Posterior cingulate gyrus (tissue), 11 donors: ENCODE measurements at regions not wholly inside any gene's neighbourhood (a gene's known extent, or its start where the extent isn't known, plus 50 kb on each side); places are given as distances from the start of the nearest gene placed in this dataset.

Source experiments
- DNase-seq, 10 donors: peaks; one replicate each; pipeline versions ENCODE4 v3.0.0 to v3.0.0-alpha.2; 2020 to 2021; ENCODE audit warnings: mixed read lengths in 3 of 10
- intact Hi-C: fragments of 100-400 bp; cut with DNase I; formaldehyde crosslinking; loops from one replicate; pipeline ENCODE4 v1.15.1; 2023

DNA sequence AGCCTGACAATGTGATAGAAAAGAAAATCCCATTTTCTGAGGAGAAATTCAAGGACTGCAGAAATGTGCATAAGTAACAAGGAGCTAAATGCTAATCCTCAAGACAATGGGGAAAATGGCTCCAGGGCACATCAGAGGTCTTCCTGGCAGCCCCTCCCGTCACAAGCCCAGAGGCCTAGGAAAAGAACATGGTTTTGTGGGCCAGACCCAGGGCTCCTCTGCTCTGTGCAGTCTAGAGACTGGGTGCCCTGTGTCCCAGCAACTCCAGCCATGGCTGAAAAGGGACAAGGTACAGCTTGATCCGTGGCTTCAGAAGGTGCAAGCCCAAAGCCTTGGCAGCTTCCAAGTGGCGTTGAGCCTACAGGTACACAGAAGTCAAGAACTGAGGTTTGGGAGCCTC is 176.8 kb upstream of the SUCLG2 start:
- peak in 1 of 10 donors; percentile 64 for DNase-seq
- intact Hi-C loops, result no loop called here

DNA sequence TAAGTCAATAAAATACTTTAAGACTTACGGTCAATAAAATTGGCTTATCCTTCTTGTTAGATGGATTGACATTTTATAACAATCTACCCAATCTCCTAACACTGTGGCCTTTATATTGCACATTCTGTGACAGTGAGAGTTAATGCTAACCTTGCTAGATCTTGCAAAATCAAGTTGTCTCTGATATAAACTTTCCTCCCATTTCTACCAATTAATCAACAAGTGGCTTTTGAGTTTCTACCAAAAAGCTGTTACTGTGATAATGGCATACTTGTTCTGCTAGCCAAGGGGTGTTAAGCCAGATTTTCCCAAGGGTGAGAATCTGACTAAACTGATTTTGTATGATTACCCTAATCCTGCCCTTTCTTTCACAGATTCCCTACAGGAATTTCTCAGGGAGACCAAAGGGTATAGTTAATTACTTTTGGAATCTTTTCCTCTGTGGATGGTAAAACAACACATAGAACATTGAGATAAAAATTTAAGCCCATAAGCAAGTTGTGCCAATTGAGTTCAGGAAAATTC is 174.1 kb upstream of the SUCLG2 start:
- no peak for DNase-seq
- intact Hi-C loops, result no loop called here

DNA sequence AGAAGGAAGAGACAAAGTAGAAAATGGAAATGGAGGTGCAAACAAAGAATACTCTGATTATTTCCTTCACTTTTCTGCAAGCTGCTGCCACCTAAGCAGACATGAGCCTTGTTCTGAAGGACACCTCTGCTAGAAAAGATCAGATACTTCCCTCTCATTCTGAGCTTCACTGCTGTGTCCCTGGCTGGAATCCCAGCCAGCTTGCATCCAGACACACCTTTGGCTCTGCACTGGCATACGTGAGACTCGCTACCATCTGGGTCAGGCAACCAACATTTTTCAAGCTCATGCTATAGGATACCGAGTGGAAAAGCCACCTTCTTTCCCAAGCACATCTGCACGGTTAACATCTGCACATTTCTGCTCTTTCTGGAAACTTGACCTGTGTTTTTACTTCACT is 166.7 kb upstream of the SUCLG2 start:
- no peak for DNase-seq
- intact Hi-C loops, result no loop called here

GRCh38 chr3:67819447-67819846 is 165.0 kb upstream of the SUCLG2 start:
- intact Hi-C loops, result no loop called here

DNA sequence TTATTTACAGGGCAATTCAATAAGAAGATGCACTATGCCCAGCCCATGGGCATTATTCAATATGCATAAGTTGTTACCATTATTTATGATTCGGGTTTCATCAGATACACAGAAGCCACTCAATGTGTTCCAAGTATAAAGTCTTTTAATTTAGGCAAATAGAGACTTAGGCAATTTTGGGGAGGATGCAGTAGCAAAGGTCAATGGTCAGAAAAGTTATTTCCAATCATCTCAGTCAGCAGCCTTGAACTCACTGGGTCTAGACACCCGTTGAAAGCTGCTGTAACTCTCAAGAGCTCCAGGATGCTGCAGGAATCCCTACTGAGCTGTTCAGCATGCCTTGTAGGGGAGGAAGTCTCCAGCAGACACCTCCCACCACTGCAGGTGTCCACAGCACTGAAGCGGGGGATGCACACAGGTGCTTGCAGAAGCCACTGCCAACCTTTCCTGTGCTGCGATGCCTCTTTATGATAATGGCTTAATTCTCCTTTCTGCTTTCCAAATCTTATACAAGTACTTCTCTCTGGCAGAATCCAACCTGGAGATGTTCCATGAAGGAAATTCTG is 155.0 kb upstream of the SUCLG2 start:
- intact Hi-C loops, result no loop called here
- peak in 2 of 10 donors; percentile 27 to 74 for DNase-seq

More at GRCh38 chr3:67819447-67819846, 165.0 kb upstream of the SUCLG2 start:
- no peak for DNase-seq

DNA sequence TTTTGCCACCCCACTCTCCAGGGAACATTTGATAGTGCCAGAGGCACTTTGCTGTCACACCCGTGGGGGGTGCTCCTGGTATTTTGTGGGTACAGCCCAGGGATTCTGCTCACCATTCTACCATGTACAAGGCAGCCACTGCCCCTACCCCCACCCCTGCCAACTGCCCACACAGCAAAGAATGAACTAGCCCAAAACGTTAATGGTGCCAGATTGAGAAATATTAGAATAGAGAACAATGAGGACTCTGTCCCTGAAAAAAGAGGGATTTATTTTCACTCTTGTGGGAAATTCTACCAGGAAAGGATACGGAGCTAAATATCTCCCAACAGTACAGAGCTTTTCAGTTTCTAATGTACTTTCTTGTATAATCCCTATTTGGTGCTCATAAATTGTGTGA is 154.5 kb upstream of the SUCLG2 start:
- intact Hi-C loops, result no loop called here
- DNase-seq, result no peak

DNA sequence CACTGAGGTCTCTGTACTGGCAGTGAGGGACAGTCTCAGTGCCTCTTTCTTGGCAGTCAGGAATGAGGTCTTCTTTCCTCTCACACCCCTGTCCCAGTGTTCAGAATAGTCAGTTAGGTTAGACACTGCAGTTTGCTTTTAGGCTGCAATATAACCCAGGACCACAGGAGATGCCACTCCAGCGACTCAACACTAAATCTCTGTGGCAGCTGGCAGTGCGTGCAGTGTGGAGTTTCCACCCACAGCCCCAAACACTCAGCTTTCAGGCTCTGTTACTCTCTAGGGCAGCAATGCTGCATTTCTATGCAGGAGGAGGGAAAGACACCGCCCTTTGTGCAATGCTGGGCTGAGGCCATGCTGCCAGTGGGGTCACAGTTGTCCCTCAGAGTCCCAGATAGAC is 150.2 kb upstream of the SUCLG2 start:
- intact Hi-C loops, result no loop called here

DNA sequence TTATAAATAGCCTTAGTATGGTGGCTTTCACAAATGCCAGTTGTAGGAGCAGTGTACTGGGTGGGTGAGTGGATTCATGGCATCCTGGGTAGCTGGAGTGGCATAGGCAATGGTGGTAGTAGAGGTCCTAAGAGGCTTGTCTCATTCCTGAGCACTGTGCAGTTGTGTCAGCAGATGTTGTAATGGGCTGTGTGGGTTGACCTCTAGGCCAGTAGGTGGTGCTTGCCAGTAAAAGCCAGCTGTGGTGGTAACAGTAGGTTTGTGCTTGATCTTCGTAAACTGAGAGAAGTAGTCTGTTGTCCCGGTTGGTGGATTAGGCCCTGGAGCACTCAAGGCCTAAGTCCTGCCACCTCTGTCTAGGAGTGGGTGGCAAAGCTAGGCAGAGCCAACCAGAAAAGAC is 149.7 kb upstream of the SUCLG2 start:
- intact Hi-C loops, result no loop called here
- DNase-seq, result no peak

More for the DNA sequence above, 150.2 kb upstream of the SUCLG2 start:
- DNase-seq, result no peak

GRCh38 chr3:67798412-67798811 is 144.0 kb upstream of the SUCLG2 start:
- intact Hi-C loops, result loop anchor here (10.0 kb wide), 1 partner anchor 414 kb away; no protein-coding TSS in a partner anchor
- no peak for DNase-seq

DNA sequence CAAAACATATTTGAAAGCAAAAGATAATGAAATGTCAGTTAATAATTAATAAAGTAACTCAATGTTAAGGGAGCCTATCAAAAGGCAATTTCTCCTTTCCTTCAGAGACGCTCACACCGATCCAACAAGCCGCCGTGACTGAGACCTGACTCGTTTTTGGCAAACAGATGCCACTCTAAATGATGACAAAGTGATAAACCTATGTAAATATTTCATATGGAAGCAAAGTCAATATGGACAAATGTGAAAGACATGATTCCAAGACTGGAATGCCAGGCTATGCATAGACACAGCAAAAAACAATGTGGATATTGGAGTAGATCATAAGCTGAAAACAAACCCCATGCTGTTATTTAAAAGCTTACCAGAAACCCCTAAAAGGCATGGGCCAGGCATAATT is 137.2 kb upstream of the SUCLG2 start:
- intact Hi-C loops, result loop anchor here (10.0 kb wide), 1 partner anchor 407 kb away; no protein-coding TSS in a partner anchor
- DNase-seq, result no peak

DNA sequence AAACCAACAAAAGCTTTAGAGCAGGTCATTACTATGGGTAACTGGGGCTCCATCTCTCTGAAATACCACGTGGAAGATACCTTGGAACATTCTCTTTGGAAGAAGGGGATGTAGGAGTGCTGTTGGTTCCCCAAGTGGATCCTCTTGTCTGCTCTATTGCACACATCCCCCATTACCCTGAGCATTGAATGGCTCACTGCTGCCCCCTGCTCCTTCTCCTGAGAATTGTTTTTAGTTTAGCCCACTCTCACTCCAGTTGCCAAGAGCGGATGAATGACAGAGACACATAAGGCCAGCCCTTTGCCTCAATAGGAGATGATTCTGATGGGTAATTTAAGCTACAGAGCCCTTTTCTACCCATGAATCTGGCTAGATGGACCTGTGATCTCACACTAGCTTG is 135.6 kb upstream of the SUCLG2 start:
- DNase-seq, result peak in 3 of 10 donors; percentile 9 to 50 (median 31)
- intact Hi-C loops, result loop anchor here (10.0 kb wide), 1 partner anchor 405 kb away; no protein-coding TSS in a partner anchor

DNA sequence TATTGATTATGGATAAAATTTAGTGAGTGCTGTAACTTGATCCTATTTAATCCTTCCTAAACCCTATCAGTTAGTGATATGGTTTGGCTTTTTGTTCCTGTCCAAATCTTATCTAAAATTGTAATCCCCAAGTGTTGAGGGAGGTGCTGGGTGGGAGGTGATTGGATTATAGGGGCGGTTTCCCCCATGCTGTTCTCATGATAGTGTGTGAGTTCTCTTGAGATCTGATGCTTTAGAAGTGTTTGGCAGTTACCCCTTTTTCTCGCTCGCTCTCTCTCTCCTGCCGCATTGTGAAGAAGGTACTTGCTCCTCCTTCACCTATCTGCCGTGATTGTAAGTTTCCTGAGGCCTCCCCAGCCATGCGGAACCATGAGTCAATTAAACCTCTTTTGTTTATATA is 134.0 kb upstream of the SUCLG2 start:
- intact Hi-C loops, result no loop called here
- DNase-seq, result no peak

DNA sequence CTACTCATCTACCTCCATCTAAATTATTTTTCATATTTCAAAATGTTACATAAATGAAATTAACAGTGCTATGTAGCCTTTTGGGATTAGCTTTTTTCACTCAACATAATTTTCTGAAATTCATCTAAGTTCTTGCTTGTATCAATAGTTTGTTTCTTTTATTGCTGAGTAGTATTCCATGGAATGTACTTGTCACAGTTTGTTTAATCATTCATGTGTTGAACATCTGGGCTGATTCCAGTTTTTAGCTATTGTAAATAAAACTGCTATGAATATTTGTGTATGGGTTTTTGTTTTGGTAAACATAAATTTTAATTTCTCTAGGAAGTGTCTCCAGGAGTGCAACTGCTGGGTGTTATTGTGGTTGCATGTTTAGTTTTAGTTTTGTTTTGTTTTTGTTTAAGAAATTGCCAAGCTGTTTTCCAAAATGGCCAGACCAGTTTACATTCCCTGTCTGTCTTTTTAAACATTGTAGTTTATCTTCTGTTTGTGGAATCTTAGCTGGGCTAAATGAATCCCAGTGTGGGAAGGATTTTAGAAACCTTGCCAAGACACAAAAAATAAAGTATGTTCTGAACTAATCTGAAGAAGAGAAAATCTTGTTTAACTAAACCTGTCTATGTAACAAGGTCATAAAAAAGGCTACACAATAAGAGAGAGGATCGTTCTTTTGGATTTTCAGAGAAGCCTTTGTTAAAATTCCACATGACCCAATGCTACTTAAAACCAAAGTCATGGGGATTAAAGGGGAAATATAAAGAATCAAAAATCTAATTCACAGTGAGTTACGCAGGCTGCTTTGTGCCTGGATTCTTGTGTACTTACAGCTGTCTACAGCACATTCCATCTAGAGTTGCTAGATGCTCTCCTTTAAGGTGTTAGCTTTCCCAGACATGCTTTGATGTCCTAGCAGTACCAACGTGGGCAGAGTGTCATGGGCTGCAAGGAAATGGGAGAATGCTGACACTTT is 129.2 kb upstream of the SUCLG2 start:
- no peak for DNase-seq
- intact Hi-C loops, result no loop called here

- intact Hi-C loops, result no loop called here
- DNase-seq, result no peak
Observed at GRCh38 chr3:67781871-67782270, 127.5 kb upstream of the SUCLG2 start.

DNA sequence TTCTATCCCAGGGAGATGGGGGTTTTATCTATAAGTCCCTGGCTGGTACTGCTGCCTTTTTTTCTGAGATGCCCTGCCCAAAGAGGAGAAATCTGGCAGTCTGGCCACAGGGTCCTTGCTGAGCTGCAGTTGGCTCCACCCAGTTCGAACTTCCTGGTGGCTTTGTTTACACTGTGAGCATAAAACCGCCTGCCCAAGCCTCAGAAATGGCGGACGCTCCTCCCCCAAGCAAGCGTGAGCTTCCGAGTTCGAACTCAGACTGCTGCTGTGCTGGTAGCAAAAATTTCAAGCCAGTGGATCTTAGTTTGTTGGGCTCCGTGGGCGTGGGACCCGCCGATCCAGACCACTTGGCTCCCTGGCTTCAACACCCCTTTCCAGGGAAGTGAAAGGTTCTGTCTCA is 126.8 kb upstream of the SUCLG2 start:
- intact Hi-C loops, result no loop called here
- DNase-seq, result peak in 1 of 10 donors; percentile 53

- intact Hi-C loops, result no loop called here
- DNase-seq, result no peak
Observed at GRCh38 chr3:67774676-67775075, 120.3 kb upstream of the SUCLG2 start.

DNA sequence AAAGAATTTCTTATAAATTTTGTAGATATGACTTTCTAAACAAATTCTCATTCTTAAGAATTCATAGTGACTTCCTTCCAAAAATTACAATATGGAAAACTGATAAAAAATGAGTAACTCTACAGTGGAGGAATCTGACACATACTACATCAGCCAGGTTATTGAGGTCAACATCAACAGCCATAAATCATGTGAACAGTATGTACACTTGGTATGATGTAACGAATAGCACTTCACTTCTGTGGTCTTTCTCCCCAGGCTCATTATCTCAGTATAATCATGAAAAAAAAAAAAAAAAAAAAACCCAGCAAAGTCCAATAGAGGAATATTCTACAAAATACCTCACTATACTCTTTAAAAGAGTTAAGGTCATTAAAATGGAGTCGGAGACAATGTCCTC is 111.2 kb upstream of the SUCLG2 start:
- intact Hi-C loops, result no loop called here
- DNase-seq, result no peak

GRCh38 chr3:67745296-67745695 is 90.9 kb upstream of the SUCLG2 start:
- intact Hi-C loops, result no loop called here
- DNase-seq, result no peak

- intact Hi-C loops, result no loop called here
- DNase-seq, result no peak
Observed at GRCh38 chr3:67744699-67745098, 90.3 kb upstream of the SUCLG2 start.

DNA sequence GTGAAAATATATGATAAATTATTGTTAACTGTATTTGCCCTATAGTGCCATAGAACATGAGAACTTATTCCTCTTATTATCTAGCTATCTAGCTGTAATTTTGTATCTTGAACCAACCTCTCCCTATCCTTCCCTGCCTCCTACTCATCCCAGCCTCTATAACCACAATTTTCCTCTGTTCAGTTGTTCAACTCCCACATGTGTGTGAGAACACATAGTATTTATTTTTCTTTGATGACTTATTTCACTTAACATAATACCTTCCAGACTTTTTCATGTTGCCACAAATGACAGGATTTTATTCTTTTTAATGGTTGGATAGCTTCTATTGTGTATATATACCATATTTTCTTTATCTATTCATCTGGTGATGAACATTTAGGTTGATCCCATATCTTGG is 85.4 kb upstream of the SUCLG2 start:
- intact Hi-C loops, result no loop called here
- DNase-seq, result no peak
